CD4-positive, alpha-beta T cell treated with Interleukin-4 for 1 hour (primary cell): ENCODE measurements at regions not wholly inside any gene's neighbourhood (a gene's known extent, or its start where the extent isn't known, plus 50 kb on each side); places are given as distances from the start of the nearest gene placed in this dataset.

ENCODE experiments used
- DNase-seq, 2 donors: peaks; one replicate each; pipeline ENCODE4 v3.0.0-alpha.2; 2020 to 2022

DNA sequence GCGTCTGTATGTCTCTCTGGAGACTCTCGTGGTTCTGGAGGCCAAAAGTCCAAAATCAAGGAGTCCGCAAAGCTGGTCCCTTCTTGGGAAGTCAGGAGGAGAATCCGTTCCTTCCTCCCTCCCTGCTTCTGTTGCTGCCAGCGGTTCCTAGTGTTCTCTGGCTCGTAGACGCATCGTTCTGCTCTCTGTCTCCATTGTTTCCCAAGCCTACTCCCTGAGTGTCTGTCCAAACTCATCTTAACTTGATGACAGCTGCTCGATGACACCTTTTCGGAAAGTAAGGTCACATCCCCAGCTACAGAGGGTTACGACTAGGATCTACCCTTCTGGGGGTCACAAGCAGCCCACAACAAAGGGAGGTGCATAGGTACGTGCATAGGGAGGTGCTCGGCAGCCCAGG, 80.7 kb upstream of the FOXF1 start:
- DNase-seq = no peak

DNA sequence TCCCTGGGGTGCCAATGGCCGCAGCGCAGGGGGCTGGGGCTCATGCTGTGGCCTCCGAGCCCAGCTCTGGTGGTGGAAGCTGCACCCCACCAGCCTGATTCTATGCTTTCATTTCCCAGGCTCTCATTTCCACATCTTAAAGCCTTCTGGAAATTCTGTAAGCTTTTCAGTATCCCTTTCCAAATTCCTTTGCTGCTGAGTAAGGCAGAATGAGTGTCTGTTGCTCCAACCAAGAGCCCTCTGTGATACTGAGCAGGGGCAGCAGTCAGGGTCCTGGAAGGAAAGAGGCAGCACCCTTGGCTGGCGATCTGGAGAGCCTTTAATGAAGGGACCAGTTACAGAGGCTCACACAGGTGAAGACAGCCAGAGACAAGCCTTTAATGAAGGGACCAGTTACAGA, 79.5 kb upstream of the FOXF1 start:
- DNase-seq = no peak

DNA sequence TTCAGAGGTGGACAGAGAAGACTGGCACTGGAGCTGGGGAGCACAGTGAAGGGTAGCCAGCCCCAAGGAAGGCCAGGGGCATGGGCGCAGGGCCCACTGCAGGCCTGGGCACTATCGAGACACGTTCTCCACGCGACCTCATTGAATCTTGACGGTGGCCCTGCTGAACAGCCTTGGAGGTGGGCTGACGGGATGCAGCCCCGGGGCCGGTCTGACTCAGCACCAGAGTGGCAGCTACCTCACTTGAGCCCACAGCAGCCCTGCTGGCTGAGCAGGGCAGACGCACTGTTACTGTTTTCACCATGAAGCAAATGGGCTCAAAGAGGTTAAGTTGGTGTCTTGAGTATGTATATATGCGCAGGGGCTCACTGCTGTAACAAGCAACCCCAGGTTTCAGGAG, 78.8 kb upstream of the FOXF1 start:
- DNase-seq = no peak

DNA sequence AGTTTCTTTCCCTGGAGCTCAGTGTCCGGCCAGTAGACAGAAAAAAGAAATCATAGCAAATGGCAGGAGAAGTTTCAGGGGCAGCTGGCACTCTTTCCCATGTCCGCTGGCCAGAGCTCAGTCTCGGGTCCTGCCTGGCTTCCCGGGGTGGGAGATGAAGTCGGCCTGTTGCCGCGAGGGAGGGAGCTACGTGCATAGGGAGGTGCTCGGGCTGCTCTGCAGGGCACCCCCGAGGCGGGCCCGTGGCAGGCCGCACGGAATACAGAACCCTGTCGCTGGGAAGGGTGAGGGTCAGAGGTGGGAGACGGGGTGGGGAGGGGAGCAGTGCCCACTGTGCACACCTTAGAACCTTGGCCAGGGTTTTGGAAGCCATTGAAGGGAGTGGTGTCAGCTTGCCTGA, 78.3 kb upstream of the FOXF1 start:
- DNase-seq = no peak

DNA sequence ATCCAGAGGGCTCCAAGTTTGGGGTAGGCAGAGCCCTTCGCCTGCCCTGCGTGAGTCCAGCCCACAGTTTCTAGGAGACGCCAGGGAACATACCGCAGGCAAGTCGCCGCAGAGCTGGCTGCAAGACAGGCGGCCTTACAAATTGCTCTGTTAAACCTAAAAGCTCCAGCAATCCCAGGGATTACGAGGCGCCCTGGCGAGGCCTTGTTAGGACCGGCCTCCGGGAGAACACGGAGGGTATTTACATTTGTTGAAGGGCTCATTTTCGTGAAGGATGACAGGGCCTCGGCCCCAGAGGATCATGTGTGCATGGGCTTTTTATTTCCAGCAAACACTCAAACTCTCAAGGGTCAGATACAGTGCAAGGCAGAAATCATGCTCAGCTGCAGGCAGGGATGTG, 77.6 kb upstream of the FOXF1 start:
- no peak for DNase-seq

DNA sequence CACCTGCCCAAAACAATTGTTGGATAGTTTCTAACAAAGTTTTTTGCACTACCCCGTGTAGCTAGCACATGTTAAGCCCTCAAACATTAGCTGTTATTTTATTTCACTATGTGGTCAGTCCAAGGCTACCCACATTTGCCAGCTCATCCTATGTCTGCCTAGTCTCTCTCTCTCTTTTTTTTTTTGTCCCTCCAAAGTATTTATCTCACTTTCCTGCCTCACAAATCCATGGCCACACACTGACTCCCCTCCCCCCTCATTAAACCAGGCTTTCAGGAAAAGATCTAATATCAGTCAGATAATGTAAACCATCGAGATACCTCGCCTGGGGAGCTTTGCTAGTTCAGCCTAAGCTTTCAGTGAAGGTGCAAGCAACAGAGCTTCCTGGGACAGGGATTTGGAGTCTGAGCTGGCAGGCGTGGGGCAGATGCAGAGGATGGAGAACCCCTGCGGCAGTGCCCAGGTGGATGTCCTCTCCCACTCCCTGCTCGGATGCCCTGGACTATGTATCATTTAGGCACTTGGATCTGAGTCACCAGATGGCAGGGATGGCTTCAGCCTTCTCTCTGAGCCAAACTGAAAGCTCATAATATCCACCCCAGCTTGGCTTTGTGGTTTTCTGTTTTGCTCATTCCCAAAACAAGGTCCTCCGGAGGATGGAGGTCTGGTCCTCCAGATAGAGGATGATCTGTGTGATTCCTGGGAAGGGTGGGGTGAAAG, 73.7 kb upstream of the FOXF1 start:
- no peak for DNase-seq

DNA sequence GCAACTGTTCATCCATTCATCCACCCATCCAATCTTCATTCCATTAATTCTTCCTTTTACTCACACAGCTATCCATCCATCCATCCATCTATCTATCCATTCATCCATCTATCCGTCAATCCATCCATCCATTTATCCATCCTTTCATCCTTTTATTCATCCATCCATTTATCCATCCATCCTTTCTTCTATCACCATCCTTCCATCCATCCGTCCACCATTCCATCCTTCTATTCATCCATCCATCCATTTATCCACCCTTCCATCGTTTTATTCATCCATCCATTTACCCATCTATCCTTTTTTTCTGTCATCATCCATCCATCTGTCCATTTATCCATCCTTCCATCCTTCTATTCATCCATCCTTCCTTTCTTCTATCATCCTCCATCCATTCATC, 73.0 kb upstream of the FOXF1 start:
- DNase-seq = no peak

DNA sequence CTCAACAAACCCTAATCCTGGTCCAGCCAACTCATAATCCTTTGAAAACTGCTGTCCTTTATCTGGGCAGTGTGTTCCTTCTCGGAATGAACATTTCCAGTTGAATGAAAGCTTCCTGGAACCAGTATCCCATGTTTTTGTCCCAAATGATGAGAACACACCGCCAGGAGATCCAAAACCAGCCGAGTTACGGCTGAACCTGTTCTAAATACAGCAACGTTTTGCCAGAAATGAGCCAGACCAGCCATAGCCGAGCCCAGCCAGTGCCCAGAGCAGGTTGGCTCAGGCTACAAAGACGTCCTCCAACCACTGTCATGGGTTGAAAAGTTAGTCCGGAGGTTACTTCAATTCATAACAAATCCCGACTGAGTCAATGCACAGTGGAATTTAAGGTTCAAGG, 67.6 kb upstream of the FOXF1 start:
- DNase-seq = no peak

DNA sequence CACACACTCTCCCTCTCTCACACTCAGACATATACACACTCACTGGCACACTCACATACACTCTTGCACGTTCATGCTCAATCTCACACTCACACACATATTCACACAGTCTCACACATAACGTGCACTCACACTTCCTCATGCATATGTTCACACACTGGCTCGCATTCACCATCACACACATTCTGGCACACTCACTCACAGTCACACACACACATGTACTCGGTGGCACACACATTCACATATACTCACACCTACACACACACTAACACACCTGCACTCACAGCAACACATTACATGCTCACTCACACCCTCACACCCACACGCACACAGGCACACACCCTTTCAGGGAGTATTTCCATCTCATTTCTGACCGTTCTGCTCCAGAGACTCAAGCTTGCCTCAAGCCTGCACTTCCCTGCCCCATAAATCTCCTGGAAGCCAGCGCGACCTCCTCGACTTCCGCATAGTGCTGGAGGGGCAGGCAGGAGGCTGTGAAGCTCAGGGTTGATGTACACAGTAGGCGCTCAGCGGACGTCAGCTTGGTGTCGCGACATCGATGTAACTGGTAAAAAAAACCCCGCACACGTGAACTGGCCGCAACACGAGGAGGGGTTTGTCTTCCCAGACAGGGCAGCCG, 66.7 kb upstream of the FOXF1 start:
- no peak for DNase-seq

DNA sequence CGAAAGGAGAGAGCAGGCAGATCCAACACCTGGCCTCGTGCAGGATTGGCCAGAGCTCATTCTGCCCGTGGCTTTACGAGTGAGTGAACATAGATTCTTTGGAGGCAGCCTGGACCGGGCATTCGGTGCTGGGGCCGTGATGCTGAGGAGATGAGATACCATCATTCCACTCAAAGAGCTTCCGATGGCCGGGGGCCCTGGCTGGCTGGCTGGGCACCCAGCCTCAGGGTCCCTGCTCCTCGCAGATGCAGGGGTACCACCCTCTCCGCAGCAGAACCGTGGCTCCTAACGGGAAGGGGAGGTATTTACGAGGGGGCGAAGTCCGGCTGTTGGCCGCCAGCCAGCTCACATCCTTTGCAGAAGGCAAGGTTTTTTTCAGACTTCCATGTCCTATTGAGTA, 66.1 kb upstream of the FOXF1 start:
- no peak for DNase-seq

DNA sequence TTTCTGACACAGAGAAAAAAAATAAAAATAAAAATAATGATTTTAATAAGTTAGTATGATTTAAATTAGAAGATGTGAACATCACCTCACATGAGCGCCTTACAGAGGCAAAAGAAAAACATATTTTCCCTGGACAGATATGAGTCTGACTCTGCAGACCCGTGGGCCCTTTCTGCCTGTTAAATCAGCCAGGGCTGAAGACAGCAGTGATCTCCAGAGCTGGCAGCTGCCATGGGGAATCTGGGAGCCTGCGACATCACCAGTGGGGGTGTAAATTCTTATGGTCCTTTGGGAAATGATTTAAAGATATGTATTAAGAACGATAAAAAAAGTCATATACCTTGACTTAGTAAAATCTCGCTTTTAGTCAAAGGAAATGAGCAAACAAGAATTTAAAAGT, 65.7 kb upstream of the FOXF1 start:
- no peak for DNase-seq

DNA sequence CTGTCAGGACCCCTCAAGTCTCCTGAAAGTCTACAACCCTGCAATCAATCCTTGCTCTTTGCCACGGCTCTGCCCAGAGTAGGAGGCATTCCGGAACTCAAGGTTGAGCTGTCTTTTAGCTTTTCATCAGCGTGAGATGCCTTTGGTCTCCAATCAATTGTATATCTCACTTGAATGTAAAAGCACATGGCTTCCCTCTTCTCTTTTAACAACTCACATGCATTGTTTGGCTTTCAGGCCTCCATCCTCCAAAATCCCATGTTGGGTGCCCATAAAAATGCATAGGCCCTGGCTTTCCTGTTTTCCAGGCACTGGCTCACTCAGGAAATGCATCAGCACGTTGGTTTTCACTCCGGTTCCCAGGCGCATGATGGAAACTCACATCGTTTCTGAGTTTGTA, 64.0 kb upstream of the FOXF1 start:
- no peak for DNase-seq

DNA sequence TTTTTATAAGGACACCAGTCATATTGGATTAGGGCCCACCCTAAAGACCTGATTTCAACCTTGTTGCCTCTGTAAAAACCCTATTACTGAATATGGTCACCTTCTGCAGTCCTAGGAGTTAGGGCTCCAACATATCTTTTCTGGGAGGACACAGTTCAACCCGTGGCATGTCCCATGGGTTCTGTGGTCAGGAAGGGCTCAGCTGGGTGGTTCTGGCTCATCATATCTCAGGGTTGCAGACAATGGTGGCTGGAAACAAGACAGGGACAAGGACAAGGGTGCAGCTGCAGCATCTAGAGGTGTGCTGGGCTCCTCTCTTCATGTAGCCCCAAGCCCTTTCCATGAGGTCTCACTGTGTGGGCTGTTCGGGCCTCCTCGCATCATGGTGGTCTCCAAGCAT, 63.1 kb upstream of the FOXF1 start:
- no peak for DNase-seq

DNA sequence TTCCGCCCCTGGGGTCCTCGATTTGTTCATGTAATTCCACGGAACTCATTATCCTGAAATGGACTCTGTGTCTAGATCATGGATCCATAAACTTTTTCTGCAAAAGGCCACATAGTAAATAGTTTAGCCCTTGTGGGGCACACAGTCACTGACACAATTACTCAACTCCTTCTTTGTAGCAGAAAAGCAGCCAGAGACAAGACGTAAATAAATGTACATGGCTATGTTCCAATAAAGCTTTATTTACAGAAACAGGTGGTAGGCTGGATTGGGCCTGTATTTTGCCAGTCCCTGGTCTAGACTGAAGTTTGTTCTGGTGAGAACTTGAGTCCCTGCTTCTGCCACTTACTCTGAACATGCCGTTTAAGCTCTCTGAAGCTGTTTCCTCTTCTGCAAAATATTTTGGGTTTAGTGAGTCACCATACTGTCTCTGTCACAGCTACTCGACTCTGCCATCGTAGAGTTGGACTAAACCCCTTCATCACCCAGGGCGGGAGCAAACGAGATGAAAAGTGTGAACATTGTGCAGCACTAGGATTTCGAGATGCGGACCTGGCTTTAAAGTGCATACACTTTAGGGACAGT, 61.9 kb upstream of the FOXF1 start:
- DNase-seq = no peak

DNA sequence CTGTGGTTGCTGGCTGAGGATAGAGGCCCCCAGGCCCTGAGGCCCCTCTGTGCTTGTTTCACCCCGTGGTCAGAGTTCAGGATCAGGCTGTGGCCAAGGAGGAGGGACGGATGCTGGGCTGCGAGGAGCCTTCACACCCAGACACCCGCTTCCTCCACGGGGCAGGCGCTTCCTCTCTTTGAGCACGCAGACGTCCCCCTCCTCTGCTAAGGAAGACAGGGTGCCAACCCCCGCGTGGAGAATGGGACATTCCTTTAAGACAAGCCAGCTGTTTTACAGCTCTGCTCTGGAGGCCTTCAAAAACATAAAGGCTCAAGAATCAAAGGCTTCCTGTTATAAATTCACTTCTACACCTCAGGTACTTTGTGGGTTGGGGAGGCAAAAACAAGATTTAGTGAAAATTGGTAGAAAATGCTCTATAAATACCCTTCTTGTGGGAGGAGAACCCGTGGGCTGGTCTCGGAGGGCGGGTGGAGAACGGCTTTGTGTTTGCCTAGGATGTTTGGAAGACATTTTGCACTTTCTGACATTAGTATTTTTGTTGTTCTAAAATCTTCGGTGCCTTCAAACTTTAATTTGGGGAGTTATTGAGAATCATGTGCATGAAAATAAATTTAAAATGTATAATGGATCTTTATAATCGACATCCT, 60.8 kb upstream of the FOXF1 start:
- no peak for DNase-seq

DNA sequence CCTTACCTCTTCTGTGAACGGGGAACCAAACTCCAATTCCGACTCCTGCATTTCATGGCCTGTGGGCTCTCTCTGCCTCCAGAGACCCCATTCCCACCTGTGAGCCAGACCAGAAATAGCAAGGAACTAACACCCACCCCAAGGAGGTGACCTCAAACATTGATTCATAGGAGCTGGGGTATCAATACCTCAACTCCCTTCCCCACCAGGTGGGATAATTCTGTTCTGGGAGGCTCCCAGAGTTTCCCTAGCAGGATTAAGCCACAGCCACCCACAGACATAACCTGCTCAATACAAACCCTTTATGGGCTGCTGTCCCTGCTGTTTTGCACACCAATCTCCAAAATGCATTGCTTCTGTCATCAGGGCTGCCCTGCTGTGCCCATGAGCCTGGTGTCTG, 59.6 kb upstream of the FOXF1 start:
- DNase-seq = no peak

DNA sequence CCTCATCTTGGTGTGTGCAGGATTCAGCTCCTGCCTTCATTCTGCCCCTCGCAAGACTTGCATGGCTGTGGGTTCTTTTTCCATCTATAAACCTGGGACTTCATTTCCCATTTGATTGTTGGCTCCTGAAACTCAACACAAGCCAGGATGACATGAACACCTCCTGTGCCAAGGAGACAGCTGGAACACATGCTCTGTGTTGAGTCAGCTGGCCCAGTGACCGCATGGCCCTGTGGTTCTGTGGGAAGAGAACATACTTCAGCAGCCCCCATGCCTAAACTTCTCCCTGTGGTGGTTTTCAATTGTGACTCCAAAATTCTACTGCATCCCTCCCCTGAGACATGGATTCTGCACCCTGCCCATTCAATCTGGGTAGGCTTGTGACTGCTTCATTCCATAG, 57.9 kb upstream of the FOXF1 start:
- no peak for DNase-seq

DNA sequence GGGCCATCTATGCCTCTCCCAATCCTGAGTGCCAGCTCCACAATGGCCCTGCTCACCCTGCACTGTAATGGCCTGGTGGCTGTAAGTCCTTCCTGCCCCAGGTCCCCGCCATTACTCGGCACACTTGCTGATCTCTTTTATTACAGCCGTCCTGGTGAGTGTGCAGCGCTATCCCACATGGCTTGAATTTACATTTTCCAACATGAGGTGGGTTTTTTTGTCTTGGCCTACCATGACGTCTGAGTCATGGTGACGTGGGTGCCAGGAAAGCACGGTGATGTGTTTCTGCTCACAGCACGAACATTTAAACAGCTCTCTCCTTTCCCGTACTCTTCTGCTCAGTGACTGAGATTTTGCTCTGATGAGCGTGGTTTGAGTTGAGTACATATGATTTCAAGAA, 55.2 kb upstream of the FOXF1 start:
- DNase-seq = no peak

DNA sequence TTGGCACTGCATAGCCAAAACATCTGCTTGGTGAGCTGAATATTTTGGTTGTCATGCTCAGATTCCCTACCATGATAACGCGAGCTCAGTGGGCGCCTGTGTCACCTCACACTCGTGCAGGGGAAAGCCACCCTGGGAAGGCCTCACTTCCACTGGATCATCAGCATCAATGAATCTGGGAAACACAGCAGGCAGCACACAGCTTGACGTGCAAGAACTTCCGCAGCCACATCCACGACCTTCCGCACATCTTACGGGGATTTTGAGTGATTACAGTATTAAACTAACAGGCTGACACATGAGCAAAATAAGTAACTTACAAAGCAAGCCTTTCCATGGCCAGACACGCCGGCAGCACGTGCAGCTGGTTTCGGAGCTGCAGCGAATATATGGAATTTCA, 54.7 kb upstream of the FOXF1 start:
- DNase-seq = no peak

DNA sequence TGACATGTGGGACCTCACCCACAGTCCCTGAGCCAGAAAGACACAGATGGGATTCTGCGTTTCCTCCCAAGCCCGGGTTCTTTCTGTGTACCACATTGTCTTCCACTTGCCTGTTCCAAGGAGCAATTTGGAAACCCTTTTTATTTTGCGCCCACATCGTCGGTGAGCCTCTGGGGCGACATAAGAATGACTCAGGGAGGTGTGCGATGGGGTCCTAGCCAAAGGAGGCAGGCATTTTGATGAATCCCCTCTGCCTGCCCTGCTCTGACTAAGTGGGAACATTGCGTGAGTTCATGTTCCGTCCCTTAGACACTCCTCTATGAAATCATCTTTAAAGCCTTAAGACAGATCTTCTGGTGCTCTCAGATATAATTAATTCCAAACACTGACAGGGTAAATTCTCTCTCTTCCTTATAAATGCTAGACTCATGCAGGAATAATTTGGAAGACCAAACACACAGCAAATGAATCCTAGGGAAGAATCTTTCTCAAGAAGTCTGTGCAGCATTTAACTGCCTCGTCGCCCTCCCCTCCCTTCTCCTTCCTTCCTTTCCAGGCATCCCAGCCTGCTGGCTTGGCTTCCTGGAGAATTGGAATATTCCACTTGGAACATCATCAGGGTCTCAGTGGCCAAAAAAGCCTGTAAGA, 52.7 kb upstream of the FOXF1 start:
- DNase-seq = no peak

DNA sequence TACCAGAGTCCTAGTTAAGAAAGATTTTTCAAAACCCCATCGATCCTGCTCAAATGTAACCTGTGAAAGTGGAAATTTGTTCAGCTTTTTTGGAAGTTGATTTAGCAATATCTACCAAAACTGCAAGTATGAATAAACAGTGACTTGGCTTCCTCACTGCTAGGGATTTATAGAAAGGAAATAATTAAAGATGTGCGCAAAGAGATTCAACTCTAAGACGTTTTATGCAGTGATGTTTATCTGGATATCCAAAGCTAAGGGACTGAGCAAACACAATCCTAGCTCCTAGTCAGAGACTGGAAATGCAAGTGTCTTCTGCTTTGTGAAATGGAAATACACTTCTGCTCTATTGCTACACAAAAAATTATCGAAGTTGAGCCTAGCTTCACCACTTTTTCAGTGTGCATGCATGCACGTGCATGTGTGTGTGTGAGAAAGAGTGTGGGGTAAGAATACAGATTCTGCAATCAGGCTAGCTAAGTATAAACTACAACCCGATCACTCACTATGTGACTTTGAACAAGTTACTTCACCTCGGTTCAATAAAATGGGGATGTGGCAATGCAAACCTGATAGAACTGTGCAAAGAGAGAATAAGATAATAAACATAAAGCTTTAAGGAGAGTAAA, 52.1 kb upstream of the FOXF1 start:
- DNase-seq = no peak

DNA sequence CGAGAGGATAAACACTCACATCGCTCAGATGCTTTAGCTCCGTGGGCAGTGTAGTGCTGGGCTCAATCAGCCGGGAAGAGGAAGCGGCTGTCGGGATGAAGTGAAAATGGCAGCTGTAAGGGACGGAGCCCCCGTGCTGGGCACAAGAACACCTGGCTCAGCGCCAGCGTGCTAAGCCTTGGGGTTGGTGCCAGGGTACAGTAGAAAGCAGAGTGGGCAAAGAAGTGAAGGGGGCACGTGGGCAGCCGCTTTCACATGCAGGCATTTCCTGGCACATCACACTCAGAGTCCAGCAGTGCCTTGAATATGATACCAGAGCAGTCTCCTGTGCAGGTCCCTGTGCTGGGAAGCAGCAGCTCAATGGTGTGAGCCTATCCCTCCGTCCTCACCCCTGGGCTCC, 51.1 kb upstream of the FOXF1 start:
- DNase-seq = no peak
